ENCODE measurements at regions not wholly inside any gene's neighbourhood (a gene's known extent, or its start where the extent isn't known, plus 50 kb on each side); places are given as distances from the start of the nearest gene placed in this dataset.

DNA sequence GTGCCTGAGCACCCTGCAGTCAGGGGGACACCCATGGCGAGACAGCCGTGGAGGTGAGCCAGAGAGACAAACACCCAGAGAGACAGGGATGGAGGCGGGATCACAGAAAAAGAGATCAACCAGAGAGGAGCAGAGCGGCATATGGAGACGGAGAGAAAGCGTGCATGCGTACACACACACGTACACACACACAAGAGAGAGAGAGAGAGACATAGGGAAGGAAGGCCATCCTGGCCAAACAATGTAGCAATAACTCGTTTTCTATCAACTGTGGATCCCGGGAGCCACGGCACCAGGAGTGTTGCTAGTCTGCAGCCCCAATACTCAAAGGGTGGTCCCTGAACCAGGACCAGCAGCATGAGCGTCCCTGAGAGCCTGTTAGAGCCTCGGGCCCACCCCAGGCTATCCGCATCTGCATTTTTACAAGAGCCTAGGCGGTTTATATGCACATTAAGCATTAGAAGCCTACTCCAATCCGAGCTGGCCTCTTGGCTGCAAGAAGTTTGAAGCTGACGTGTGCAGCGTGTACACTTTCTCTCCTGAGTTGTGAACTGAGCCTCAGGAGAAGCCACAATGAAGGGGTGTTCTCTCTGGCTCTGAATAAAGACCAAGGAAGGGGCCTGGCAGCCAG, 50.1 kb upstream of the MYCN start:
- no peak for FAIRE-seq
- no peak for DNase-seq (ENCODE audit: insufficient read length)
- TF ChIP-seq TAF1 (IDR thresholded peaks at IDR 0.05; ENCODE audit: borderline replicate concordance, low read depth, low read length) (no peak), POLR2AphosphoS5 (IDR thresholded peaks at IDR 0.05; ENCODE audit: low read depth, low read length) (no peak)

Measured in GM12892 (cell line).